Heart right ventricle (tissue), 16 donors: ENCODE measurements at regions not wholly inside any gene's neighbourhood (a gene's known extent, or its start where the extent isn't known, plus 50 kb on each side); places are given as distances from the start of the nearest gene placed in this dataset.

Experiments used
- ATAC-seq, 8 donors: fragments of 200-7000 bp; cut with Tn5 transposase; one replicate each; pipeline ENCODE4 v1.9.1; 2020; ENCODE audit warnings: mild to moderate bottlenecking in 8 of 8, moderate library complexity in 8 of 8, moderate number of reproducible peaks in 1 of 8
- DNase-seq, 2 donors: peaks; one replicate each; pipeline ENCODE4 v3.0.0-alpha.2; 2020
- H3K27ac ChIP-seq, 10 donors: fragments of 200-600 bp; sonication (generic) in 2 of 10; one replicate each; pipeline versions ENCODE4 v1.5.0 to v1.8.0; 2020 to 2022; ENCODE audit warnings: mild to moderate bottlenecking in 3 of 10
- H3K27me3 ChIP-seq, 7 donors: fragments of 200-600 bp; one replicate each; pipeline ENCODE4 v1.8.0; 2021 to 2022; ENCODE audit warnings: mild to moderate bottlenecking in 2 of 7
- H3K36me3 ChIP-seq, 9 donors: fragments of 200-600 bp; sonication (generic) in 1 of 9; one replicate each; pipeline versions ENCODE4 v1.5.0 to v1.8.0; 2020 to 2022; ENCODE audit warnings: mild to moderate bottlenecking in 2 of 9
- H3K4me1 ChIP-seq, 9 donors: fragments of 200-600 bp; sonication (generic) in 1 of 9; one replicate each; pipeline versions ENCODE4 v1.5.0 to v1.8.0; 2020 to 2022; ENCODE audit warnings: mild to moderate bottlenecking in 4 of 9
- H3K4me3 ChIP-seq, 10 donors: fragments of 200-600 bp; sonication (generic) in 2 of 10; one replicate each; pipeline versions ENCODE4 v1.5.0 to v1.8.0; 2020 to 2022; ENCODE audit warnings: mild to moderate bottlenecking in 7 of 10, moderate library complexity in 2 of 10
- H3K9me3 ChIP-seq, 11 donors: fragments of 200-600 bp in 10 of 11; sonication (generic) in 2 of 11; one replicate each; pipeline versions ENCODE4 v1.5.0 to v1.8.0; 2013 to 2022; ENCODE audit warnings: mild to moderate bottlenecking in 2 of 11, control low read depth in 1 of 11, moderate library complexity in 1 of 11
- WGBS, 2 donors: extraction: QIAGEN DNeasy Blood & Tissue Kit; methylation state at CpG; one replicate each; pipeline ENCODE4 v1.1.7; 2013; ENCODE audit warnings: inconsistent platforms in 1 of 2; 5-methylcytosine and 5-hydroxymethylcytosine counted together
- intact Hi-C, 10 donors: fragments of 100-400 bp; cut with DNase I; formaldehyde crosslinking; loops; one replicate each; pipeline versions ENCODE4 v1.11.1 to v1.14.2; 2022
- TF ChIP-seq, protein P1 (sequence below), 9 donors: fragments of 200-600 bp; sonication (generic) in 2 of 9; IDR thresholded peaks; one replicate each; pipeline versions ENCODE4 v1.5.0 to v1.8.0; 2021 to 2022; ENCODE audit warnings: antibody characterized with exemption in 9 of 9, mild to moderate bottlenecking in 5 of 9, moderate library complexity in 1 of 9
- donor health status: Arrhythmogenic right ventricular cardiomyopathy.
- donor health status: ischemic (EF 13 %, LVEDD 7.1; RV severe dilation, severe dysfunction).
- donor health status: healthy with polysubstance abuse.
- donor health status: DM: no; HTN: yes; CAD: no.
- donor health status: DM: no; HTN: no; CAD: no.
- donor health status: ischemic (EF 25% LVEDD 6.9; RV normal size, moderate dysfunction).
- donor health status: ischemic (EF 25% LVEDD 5.7; RV mildly dilated, moderate dysfunction).
- donor health status: healthy.
- donor health status: DM: yes; HTN: yes; CAD: no.
- donor health status: Ischemic cardiomyopathy.
- donor health status: ischemic (EF 35%, LVEDD 5.7; RV mildly dilated, moderate dysfunction).
- donor health status: nonischemic (EF 11% LVEDD 7.7; RV severe dilation, severe dysfunction).
- donor health status: DM: yes; HTN: yes; CAD: no.
- donor health status: PGD.
- donor health status: ischemic (EF 29% LVEDD 5.4; RV normal size, mild dysfunction).
- donor health status: nonischemic (EF 23%, LVEDD 6.1; RV moderate dilation, normal function).

DNA sequence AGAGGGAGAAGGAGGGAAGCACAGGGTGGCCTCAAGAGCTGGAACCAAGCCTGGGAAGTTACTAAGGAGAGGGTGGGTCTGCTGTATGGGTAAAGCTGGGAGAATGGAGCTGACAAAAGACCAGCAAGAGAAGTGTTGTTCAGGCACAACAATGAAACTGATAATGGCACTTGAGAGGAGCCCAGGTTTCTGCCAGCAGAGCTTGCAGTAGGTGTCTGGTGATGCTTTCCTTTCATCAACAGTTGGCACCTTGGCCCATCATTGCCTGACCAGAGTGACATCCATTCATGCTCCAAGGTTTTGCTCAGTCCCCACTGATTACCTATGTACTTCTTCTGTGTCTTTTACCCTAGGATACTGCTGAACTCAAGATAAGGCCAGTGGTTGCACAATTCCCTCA, 92.9 kb upstream of the CXCR4 start:
- intact Hi-C loops: no loop called here
- H3K27ac ChIP-seq: peak overlapping the region in 1 of 10 donors; percentile 70
- TF ChIP-seq, protein P1, sequence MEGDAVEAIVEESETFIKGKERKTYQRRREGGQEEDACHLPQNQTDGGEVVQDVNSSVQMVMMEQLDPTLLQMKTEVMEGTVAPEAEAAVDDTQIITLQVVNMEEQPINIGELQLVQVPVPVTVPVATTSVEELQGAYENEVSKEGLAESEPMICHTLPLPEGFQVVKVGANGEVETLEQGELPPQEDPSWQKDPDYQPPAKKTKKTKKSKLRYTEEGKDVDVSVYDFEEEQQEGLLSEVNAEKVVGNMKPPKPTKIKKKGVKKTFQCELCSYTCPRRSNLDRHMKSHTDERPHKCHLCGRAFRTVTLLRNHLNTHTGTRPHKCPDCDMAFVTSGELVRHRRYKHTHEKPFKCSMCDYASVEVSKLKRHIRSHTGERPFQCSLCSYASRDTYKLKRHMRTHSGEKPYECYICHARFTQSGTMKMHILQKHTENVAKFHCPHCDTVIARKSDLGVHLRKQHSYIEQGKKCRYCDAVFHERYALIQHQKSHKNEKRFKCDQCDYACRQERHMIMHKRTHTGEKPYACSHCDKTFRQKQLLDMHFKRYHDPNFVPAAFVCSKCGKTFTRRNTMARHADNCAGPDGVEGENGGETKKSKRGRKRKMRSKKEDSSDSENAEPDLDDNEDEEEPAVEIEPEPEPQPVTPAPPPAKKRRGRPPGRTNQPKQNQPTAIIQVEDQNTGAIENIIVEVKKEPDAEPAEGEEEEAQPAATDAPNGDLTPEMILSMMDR (IDR thresholded peaks at IDR 0.05): no peak
- H3K36me3 ChIP-seq: no peaks in the 10 kb centered on the region
- peaks cover 0 to 3% (median 0%) of the 10 kb centered on the region in 7 donors for H3K27me3 ChIP-seq
- no peak for DNase-seq
- peaks cover 0 to 10% (median 0%) of the 10 kb centered on the region in 11 donors for H3K9me3 ChIP-seq
- H3K4me1 ChIP-seq: peaks cover 0 to 86% (median 0%) of the 10 kb centered on the region in 9 donors
- ATAC-seq: peak in 1 of 8 donors; percentile 75
- no peak overlapping the region for H3K4me3 ChIP-seq

- intact Hi-C loops: no loop called here
- no peak for ATAC-seq
- peak overlapping the region in 1 of 10 donors; percentile 70 for H3K27ac ChIP-seq
Observed at GRCh38 chr2:136210455-136210805, 92.5 kb upstream of the CXCR4 start.

DNA sequence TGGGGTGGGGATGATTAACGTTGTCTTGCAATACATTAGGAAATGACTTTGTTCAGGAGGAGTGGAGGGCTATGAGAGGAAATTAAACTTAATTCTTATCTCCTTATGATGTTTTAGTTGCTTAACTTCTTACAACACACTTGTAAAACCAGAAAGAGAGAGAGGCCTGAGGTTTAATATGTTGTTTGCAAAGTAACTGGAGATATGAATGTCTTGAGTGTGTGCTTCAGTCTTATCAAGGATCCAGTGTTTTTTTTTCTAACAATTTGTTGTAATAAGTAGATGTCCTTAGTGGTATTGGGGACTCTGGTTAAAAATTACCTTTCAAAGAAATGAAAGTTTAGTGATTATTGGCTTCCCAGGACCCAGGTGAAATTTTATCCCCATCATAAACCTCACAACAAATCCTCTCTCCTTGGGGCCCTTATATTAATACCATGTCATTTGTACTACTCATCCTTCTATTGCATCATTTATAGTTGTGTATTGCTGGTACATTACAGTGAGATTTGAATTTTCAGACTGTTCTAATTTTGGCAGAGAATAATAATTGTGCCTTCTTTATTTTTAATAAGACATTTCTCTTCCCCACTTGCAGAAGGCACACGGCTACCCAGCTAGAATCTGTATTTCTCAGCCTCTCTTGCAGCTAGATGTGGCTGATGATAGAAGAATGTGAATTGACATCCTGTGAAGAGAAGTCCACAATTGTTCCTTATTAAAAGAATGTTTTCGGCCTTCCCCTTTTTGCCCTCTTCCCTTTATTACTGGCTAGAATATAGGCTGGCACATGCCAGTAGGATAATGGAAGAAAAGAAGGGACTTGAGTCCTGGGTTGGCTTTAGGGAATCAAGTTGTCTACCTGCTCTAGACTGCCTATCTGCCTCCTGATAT, 91.9 kb upstream of the CXCR4 start:
- peak overlapping the region in 1 of 10 donors; percentile 70 for H3K27ac ChIP-seq
- peaks cover 0 to 88% (median 0%) of the 10 kb centered on the region in 9 donors for H3K4me1 ChIP-seq
- TF ChIP-seq, protein P1 (IDR thresholded peaks at IDR 0.05): no peak
- DNase-seq (no peak), ATAC-seq (no peak)
- no peaks in the 10 kb centered on the region for H3K36me3 ChIP-seq
- H3K27me3 ChIP-seq: peaks cover 0 to 3% (median 0%) of the 10 kb centered on the region in 7 donors
- H3K4me3 ChIP-seq: no peak overlapping the region
- peaks cover 0 to 10% (median 0%) of the 10 kb centered on the region in 11 donors for H3K9me3 ChIP-seq
- intact Hi-C loops: no loop called here
- 78 to 81% methylated on average over 3 of the region's 3 CpGs for WGBS, 2 donors

More at GRCh38 chr2:136210455-136210805, 92.5 kb upstream of the CXCR4 start:
- Histone ChIP-seq H3K4me3 (no peak overlapping the region), H3K27me3 (peaks cover 0 to 3% (median 0%) of the 10 kb centered on the region in 7 donors), H3K4me1 (peaks cover 0 to 87% (median 0%) of the 10 kb centered on the region in 9 donors), H3K9me3 (peaks cover 0 to 10% (median 0%) of the 10 kb centered on the region in 11 donors), H3K36me3 (no peaks in the 10 kb centered on the region)
- 60% methylated on average over 2 of the region's 2 CpGs for WGBS, 2 donors
- TF ChIP-seq, protein P1 (IDR thresholded peaks at IDR 0.05): no peak
- no peak for DNase-seq

- Histone ChIP-seq H3K36me3 (no peaks in the 10 kb centered on the region), H3K4me1 (peaks cover 0 to 79% (median 0%) of the 10 kb centered on the region in 9 donors), H3K27ac (no peak overlapping the region), H3K27me3 (peaks cover 0 to 3% (median 0%) of the 10 kb centered on the region in 7 donors), H3K4me3 (no peak overlapping the region), H3K9me3 (peaks cover 0 to 10% (median 0%) of the 10 kb centered on the region in 11 donors)
- ATAC-seq (no peak), DNase-seq (no peak)
- WGBS, 2 donors: 88 to 89% methylated on average over 8 of the region's 8 CpGs
- TF ChIP-seq, protein P1 (IDR thresholded peaks at IDR 0.05): no peak
- intact Hi-C loops: no loop called here
Observed at GRCh38 chr2:136208682-136209420, 90.9 kb upstream of the CXCR4 start.
